NCI-H1436 (cell line): ENCODE measurements at regions not wholly inside any gene's neighbourhood (a gene's known extent, or its start where the extent isn't known, plus 50 kb on each side); places are given as distances from the start of the nearest gene placed in this dataset.
"Not testable (repeated sequence)": the region's sequence is repeated elsewhere in the genome, so short reads cannot be mapped to it uniquely, and the experiment has no call there.

Source experiments
- DNase-seq: peaks from one replicate; lab custom pipeline; 2025; lab: John Stamatoyannopoulos, UW

- DNase-seq = no peak
Measured at GRCh38 chr7:81221527-81222217, 302.8 kb upstream of the SEMA3C start.

GRCh38 chr7:81218480-81219106 is 299.7 kb upstream of the SEMA3C start:
- DNase-seq = no peak

GRCh38 chr7:81213394-81213793 is 294.5 kb upstream of the SEMA3C start:
- DNase-seq = no peak

DNA sequence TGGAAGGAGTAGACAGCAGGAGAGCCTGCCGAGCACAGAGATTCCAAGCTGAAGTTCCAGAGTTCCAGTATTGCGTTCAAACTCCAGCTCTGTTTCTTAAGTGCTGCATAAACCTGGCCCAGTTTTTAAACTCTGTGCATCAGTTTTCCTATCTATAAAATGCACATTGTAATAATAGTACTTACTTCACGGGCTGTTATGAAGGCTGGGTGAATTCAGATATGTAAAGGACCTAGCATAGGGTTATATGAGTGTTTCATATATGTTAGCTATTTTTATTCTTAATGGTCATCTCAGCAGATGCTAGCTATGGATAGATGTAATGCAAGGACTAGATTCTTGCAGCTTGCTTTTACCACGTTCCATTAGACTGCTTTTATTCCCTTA is 293.1 kb upstream of the SEMA3C start:
- no peak for DNase-seq

GRCh38 chr7:81211204-81211933 is 292.5 kb upstream of the SEMA3C start:
- no peak for DNase-seq

GRCh38 chr7:81210137-81211064 is 291.6 kb upstream of the SEMA3C start:
- DNase-seq = no peak

DNA sequence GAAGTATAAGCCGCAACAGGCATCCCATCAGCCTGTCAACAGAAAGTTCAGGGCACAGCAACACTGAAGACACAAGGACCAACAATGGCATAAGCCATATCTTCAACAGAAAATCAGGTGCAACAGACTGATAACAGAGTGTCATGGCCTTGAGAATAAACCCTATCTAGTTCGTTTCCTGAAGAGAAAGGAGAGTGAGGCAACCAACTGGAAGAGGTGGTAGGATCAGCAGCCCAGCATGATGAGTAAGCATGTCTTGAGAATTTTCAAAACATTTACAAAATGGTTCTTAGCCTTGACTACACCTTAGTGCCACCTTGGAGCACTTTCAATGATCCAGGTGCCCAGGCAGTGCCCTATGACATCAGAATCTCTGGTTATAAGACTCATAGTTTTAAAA is 290.2 kb upstream of the SEMA3C start:
- no peak for DNase-seq

DNA sequence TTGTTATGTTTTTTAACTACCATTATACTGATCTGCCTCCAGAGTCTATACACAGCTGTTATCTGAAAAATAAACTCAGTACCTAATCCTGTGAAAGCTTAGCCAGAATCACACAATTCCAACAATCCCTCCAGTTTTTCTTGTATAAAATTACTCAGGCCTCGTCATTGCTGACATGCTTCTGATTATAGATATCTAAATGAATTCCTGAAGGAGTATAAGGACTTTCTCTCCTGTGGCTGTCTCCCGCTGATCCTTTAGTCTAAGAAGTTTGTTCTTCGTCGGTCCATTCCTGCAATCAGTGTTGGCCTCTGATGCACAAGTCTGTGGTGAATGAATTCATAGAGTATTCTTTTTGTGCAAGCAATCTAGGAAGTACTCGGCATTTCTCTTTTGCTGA is 288.9 kb upstream of the SEMA3C start:
- DNase-seq = no peak

DNA sequence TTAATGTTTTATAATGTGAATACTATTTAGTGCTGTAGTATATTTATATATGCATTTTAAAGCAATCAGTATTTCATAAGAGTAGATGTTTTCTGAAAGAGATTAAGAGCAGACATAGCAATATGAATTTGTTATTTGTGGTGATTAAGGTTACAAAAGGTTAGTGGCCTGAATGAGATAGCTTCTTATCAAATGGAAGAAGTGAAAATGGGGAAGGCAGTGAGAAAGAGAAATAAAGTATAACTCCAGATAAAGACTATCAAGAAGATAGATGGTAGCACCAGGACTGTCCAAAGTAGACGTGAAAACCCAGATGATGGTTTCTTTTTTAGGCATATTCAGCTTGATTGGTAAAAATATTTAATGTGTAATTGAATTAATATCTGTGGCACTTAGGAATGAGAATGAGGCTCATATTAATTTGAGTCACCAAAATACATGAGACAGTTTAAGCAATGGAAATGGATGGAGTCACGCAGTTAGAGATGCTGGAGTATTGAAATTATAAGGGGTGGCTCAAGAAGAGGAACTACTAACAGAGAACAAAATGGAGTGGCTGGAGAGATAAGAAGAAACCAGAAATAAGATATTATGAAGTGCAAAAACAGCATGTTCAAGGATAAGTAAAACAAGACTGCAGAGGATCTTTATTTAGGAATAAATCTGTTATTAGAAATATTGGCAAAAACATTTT is 288.0 kb upstream of the SEMA3C start:
- DNase-seq = no peak

DNA sequence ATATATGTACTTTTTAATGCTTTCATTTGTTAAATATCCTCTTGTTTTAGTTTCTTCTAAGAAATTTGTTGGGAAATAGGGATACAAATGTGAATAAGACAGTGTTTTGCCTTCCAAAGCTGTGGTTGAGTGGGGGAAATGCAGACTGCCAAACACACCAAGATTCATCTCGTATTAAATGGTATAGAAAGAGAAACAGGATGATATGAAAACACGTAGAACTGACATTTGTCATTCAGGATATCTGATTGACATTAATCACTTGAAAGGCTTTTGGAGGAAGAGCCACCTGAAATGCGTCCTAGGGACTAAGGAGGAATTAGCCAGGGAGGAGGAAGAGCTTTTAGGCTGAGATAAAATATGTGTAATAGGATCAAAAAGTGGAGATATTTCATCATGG is 287.4 kb upstream of the SEMA3C start:
- no peak for DNase-seq

- no peak for DNase-seq
Measured at GRCh38 chr7:81201188-81201587, 282.3 kb upstream of the SEMA3C start.

DNA sequence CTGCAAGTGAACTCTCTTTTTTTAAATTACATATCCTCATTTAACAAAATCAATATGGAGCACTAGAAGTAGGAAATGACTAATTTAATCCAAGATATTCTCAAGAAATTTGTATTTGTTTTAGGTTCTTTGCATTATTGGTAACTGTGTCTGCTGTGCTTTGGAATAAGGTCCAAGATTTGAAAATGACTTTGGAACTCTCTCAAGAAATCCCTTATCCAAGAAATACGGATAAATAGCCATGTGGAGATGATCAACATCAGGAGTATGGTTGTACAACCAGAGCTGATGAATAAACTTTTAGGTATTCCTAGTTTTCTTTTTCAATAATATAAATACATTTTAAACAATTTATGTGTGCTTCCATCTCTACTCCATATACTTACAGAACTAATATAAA is 279.9 kb upstream of the SEMA3C start:
- DNase-seq = no peak

DNA sequence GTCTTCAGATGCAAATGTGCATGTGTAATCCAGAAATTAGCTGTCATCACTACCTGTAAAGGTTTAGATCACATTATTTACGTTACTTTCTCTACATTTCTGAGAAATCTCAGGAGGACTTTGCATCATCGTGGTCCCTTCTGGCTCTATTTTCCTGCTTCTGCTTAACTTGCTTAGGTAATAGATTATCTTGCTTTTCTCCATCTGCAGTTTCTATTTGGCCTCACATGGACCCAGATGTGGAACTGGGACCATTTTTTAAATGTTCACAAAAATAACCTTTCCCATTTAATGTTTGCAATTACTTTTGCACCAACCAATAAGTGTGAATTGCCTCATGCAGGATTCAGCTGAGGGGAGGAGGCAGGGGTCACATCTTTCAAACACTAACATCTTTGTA is 278.4 kb upstream of the SEMA3C start:
- no peak for DNase-seq

DNA sequence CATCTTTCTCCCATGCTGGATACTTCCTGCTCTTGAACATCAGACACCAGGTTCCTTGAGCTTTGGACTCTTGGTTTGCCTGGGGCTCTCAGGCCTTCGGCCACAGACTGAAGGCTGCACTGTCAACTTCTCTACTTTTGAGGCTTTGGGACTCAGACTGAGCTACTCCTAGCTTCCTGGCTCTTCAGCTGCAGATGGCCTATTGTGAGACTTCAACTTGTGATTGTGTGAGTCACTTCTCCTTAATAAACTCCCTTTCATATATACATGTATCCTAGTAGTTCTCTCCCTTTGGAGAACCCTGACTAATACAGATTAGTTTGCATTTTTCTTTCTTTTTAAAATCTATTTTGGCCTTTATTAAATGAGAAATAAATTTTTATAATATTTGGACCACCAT is 276.2 kb upstream of the SEMA3C start:
- DNase-seq = no peak

DNA sequence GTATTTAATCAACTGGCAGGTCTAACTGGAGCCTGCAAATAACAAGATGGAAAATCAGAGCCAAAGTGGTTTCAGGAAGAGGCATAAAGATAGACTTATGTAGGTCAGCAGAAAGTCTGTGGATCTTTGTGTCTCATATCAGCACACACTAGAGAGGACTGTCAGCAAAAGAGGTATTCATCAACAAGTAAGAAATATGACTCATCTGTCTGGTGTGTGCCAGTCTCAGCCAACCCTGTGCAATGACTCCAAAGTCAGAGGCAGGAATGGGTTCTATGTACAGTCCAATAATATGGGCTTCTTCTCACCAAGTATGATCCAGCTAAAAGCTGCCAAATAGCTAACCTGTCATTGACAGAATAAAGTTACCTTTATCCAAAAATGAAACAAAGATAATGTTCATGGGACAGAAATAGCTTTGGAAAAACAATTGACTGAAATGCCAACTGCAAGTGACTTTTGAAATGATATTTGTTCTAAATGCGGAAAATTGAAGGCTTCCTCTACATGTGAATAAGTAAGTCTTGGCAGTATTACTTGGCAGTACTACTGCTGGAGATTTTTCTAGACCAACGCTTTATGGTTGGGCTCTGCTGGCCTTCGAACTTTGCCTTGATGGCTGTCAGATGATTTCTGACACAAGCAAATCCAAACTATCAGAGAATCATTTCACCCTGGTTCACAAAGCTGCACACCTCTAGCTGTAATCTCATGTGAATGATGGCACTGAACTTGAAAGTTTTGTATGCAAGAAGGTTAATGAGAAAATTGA is 272.3 kb upstream of the SEMA3C start:
- no peak for DNase-seq

DNA sequence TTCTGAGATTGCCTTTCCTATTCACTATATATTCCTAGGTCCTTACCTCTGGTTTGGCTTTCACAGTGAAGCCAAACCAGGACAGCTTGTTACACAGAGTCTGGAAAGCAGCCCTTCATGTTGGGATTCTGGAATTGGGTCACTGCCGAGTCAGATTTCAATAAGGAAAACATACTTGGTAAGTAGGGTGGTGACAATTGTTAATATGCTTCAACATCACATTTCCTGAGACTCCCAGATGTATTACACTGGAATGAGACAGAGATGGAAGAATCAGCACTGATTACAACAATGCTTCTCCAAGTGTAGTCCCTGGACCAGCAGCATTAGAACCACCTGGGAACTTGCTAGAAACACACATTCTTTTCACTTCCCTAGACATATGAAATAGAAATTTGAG is 268.9 kb upstream of the SEMA3C start:
- DNase-seq = no peak

DNA sequence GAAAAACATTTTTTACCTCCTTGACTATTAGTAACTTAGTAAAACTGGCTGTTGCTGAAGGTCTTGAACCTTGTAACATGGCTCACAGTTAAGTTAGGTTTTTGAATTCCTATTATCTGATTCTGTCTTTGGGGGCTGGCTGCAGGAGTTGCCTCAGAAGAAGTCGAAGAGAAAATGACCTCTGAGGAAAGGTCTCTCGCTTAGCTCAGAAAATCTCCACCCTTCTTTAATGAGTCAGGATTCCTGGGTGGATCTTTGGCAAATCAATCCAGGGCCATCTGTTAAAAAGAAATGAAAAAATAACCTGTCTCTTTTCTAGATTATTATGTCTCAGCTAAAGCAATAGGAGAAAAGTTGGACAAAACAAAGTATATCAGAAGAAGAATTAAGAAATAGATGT is 267.8 kb upstream of the SEMA3C start:
- DNase-seq = no peak

DNA sequence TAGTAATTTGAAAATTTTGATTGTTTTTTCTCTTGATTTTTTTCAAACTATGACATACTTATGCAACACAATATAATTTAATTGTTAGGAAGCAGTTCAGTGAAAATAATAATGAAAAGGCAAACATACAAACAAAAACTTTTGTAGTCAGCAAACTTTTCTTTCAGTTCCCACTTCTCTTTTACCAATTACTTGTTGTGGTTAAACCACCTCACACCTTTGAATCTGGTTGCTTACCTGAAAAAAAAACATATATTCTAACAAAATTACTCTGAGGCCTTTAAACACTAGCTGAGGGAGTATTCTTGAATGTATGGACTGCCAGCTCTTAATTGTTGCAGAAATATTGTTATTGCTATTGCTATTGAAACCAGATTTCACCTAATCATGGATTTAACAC is 266.2 kb upstream of the SEMA3C start:
- DNase-seq = no peak

GRCh38 chr7:81183326-81183725 is 264.5 kb upstream of the SEMA3C start:
- DNase-seq = no peak

GRCh38 chr7:81182056-81182455 is 263.2 kb upstream of the SEMA3C start:
- DNase-seq = not testable (repeated sequence)

- DNase-seq = no peak
Measured at GRCh38 chr7:81181066-81181465, 262.2 kb upstream of the SEMA3C start.
